H1 (cell line): ENCODE measurements at regions not wholly inside any gene's neighbourhood (a gene's known extent, or its start where the extent isn't known, plus 50 kb on each side); places are given as distances from the start of the nearest gene placed in this dataset.

Experiments
- HDAC2 ChIP-seq, 2 experiments: fragments of 300-600 bp in 1 of 2; sonication (generic) in 1 of 2; IDR thresholded peaks; 2 replicates each; pipeline ENCODE4 v1.6.1; 2011 to 2012; ENCODE audit warnings: low read depth in 2 of 2, low read length in 2 of 2, mild to moderate bottlenecking in 2 of 2, moderate library complexity in 2 of 2, borderline replicate concordance in 1 of 2, inconsistent platforms in 1 of 2
- KDM4A ChIP-seq: IDR thresholded peaks from one replicate; pipeline ENCODE4 v1.7.1; 2012; ENCODE audit warnings: low read depth, mild to moderate bottlenecking, moderate library complexity, low read length, inconsistent platforms; ENCODE audit not compliant: severe bottlenecking
- TF ChIP-seq, protein P1 (sequence below): fragments of 300-600 bp; sonication (generic); IDR thresholded peaks from 2 replicates; pipeline ENCODE4 v1.7.1; 2012; ENCODE audit warnings: low read length, moderate library complexity, mild to moderate bottlenecking, inconsistent platforms; ENCODE audit not compliant: insufficient replicate concordance

DNA sequence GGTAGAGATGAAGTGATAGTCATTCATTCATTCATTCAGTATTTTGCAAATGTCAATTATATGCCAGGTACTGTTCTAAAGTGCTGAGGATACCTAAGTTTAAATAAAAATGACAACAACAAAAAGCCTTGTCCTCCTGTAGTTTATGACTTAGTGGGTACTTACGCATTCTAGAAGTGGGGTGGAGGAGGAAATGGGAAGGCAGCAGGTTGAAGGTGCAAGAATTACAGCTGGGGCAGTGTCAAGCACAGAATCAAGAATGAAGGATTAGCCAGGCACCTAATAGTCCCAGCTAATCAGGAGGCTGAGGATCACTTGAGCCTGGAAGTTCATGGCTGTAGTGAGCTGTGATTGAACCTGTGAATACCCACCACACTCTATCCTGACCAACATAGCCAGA is 90.7 kb upstream of the STARD13 start (continued):
- TF ChIP-seq, protein P1, sequence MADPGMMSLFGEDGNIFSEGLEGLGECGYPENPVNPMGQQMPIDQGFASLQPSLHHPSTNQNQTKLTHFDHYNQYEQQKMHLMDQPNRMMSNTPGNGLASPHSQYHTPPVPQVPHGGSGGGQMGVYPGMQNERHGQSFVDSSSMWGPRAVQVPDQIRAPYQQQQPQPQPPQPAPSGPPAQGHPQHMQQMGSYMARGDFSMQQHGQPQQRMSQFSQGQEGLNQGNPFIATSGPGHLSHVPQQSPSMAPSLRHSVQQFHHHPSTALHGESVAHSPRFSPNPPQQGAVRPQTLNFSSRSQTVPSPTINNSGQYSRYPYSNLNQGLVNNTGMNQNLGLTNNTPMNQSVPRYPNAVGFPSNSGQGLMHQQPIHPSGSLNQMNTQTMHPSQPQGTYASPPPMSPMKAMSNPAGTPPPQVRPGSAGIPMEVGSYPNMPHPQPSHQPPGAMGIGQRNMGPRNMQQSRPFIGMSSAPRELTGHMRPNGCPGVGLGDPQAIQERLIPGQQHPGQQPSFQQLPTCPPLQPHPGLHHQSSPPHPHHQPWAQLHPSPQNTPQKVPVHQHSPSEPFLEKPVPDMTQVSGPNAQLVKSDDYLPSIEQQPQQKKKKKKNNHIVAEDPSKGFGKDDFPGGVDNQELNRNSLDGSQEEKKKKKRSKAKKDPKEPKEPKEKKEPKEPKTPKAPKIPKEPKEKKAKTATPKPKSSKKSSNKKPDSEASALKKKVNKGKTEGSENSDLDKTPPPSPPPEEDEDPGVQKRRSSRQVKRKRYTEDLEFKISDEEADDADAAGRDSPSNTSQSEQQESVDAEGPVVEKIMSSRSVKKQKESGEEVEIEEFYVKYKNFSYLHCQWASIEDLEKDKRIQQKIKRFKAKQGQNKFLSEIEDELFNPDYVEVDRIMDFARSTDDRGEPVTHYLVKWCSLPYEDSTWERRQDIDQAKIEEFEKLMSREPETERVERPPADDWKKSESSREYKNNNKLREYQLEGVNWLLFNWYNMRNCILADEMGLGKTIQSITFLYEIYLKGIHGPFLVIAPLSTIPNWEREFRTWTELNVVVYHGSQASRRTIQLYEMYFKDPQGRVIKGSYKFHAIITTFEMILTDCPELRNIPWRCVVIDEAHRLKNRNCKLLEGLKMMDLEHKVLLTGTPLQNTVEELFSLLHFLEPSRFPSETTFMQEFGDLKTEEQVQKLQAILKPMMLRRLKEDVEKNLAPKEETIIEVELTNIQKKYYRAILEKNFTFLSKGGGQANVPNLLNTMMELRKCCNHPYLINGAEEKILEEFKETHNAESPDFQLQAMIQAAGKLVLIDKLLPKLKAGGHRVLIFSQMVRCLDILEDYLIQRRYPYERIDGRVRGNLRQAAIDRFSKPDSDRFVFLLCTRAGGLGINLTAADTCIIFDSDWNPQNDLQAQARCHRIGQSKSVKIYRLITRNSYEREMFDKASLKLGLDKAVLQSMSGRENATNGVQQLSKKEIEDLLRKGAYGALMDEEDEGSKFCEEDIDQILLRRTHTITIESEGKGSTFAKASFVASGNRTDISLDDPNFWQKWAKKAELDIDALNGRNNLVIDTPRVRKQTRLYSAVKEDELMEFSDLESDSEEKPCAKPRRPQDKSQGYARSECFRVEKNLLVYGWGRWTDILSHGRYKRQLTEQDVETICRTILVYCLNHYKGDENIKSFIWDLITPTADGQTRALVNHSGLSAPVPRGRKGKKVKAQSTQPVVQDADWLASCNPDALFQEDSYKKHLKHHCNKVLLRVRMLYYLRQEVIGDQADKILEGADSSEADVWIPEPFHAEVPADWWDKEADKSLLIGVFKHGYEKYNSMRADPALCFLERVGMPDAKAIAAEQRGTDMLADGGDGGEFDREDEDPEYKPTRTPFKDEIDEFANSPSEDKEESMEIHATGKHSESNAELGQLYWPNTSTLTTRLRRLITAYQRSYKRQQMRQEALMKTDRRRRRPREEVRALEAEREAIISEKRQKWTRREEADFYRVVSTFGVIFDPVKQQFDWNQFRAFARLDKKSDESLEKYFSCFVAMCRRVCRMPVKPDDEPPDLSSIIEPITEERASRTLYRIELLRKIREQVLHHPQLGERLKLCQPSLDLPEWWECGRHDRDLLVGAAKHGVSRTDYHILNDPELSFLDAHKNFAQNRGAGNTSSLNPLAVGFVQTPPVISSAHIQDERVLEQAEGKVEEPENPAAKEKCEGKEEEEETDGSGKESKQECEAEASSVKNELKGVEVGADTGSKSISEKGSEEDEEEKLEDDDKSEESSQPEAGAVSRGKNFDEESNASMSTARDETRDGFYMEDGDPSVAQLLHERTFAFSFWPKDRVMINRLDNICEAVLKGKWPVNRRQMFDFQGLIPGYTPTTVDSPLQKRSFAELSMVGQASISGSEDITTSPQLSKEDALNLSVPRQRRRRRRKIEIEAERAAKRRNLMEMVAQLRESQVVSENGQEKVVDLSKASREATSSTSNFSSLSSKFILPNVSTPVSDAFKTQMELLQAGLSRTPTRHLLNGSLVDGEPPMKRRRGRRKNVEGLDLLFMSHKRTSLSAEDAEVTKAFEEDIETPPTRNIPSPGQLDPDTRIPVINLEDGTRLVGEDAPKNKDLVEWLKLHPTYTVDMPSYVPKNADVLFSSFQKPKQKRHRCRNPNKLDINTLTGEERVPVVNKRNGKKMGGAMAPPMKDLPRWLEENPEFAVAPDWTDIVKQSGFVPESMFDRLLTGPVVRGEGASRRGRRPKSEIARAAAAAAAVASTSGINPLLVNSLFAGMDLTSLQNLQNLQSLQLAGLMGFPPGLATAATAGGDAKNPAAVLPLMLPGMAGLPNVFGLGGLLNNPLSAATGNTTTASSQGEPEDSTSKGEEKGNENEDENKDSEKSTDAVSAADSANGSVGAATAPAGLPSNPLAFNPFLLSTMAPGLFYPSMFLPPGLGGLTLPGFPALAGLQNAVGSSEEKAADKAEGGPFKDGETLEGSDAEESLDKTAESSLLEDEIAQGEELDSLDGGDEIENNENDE, result no peak
- TF ChIP-seq KDM4A (no peak), HDAC2 (IDR thresholded peaks at IDR 0.05; ENCODE audit: borderline replicate concordance in 1 of 2, low read depth in 2 of 2, low read length in 2 of 2) (no peak)
